ENCODE measurements at regions not wholly inside any gene's neighbourhood (a gene's known extent, or its start where the extent isn't known, plus 50 kb on each side); places are given as distances from the start of the nearest gene placed in this dataset.
A peak's percentile ranks its signal among the peaks of the same experiment; 100 is the strongest.
"Not testable (repeated sequence)": the region's sequence is repeated elsewhere in the genome, so short reads cannot be mapped to it uniquely, and the experiment has no call there.

DNA sequence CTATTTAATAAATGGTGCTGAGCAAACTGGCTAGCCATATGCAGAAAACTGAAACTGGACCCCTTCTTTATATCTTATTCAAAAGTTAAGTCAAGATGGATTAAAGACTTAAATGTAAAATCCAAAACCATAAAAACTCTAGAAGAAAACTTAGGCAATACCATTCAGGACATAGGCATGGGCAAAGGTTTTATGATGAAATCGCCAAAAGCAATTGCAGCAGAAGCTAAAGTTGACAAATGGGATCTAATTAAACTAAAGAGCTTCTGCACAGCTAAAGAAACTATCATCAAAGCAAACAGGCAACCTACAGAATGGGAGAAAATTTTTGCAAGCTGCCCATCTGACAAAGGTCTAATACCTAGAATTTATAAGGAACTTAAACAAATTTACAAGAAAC is 79.0 kb upstream of the SALL1 start:
- H3K4me2 ChIP-seq (ENCODE audit: low read depth, low read length); DNase-seq (ENCODE audit: low spot score); H4K20me1 ChIP-seq (ENCODE audit: insufficient read depth, low read length); H3K79me2 ChIP-seq (ENCODE audit: insufficient read depth, low read length); BruUV-seq (replicated peaks); CTCF ChIA-PET (ENCODE audit: low intra/inter-chr PET ratio, low total read pairs); H3K36me3 ChIP-seq (replicated peaks in 1 of 2; ENCODE audit: control insufficient read depth in 1 of 2, insufficient read depth in 2 of 2, low read length in 2 of 2); H3K4me1 ChIP-seq (ENCODE audit: insufficient read depth, low read length); H2AFZ ChIP-seq (ENCODE audit: low read length); ATAC-seq; intact Hi-C loops (cut with micrococcal nuclease; ENCODE audit: unreplicated experiment); in situ Hi-C loops (cut with HindIII; ENCODE audit: extremely low pct_ligation_motif_present, low pct_unique_long_range_greater_than_20kb); H3K9me3 ChIP-seq (ENCODE audit: low read length); POLR2A ChIA-PET; FAIRE-seq; H3K27me3 ChIP-seq (ENCODE audit: control insufficient read depth in 1 of 2, insufficient read depth in 2 of 2, low read length in 2 of 2); H3K4me3 ChIP-seq (replicated peaks in 1 of 3; ENCODE audit: insufficient read depth in 1 of 3, low read depth in 2 of 3, low read length in 3 of 3); H3K9ac ChIP-seq (ENCODE audit: insufficient read depth, low read depth, low read length); H3K27ac ChIP-seq (ENCODE audit: extremely low read length, insufficient read depth, low read length): not testable (repeated sequence)
- TF ChIP-seq CEBPB (IDR thresholded peaks at IDR 0.05; ENCODE audit: borderline replicate concordance, low read depth, low read length) (peak; percentile 31; the same call in 1 of the 2 replicates), CEBPG (CRISPR knock-in tag; IDR thresholded peaks at IDR 0.05) (peak; percentile 63)
- TF ChIP-seq, protein P1, sequence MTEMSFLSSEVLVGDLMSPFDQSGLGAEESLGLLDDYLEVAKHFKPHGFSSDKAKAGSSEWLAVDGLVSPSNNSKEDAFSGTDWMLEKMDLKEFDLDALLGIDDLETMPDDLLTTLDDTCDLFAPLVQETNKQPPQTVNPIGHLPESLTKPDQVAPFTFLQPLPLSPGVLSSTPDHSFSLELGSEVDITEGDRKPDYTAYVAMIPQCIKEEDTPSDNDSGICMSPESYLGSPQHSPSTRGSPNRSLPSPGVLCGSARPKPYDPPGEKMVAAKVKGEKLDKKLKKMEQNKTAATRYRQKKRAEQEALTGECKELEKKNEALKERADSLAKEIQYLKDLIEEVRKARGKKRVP (CRISPR knock-in tag; IDR thresholded peaks at IDR 0.05), result peak in 1 of 2 experiments; percentile 94; a peak in 2 of 4 replicates
- 2% methylated on average over 1 of the region's 1 CpG for WGBS (ENCODE audit: low lambda C conversion rate)

DNA sequence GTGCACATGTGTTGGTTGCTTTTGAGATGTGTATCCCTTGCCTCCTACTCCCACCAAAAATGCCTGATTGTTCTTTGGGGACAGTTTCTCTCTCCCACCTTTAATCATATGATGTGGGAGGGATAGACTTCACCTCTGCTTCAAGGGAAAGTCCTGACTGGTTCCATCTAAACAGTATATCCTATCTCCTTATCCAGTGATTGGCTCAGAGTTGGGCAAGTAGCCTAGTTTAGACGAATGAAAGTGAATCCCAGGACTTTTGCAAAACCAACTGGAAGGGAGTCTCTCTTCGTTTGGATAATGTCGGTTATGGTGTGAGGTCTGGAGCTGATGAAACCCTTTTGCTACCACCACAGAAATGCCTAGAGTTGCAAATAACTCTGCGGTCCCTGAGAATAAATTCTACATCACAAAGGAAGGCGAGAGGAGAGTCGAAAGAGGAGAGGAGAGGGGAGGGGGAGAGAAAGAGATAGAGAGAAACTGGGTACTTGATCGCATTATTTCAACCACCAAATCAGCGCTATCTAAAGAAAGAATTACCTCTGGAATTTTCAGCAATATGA is 77.1 kb upstream of the SALL1 start:
- Histone ChIP-seq H3K27me3 (ENCODE audit: control insufficient read depth in 1 of 2, insufficient read depth in 2 of 2, low read length in 2 of 2) (no peaks in the 10 kb centered on the region), H3K36me3 (replicated peaks in 1 of 2; ENCODE audit: control insufficient read depth in 1 of 2, insufficient read depth in 2 of 2, low read length in 2 of 2) (no peaks in the 10 kb centered on the region), H3K4me3 (replicated peaks in 1 of 3; ENCODE audit: insufficient read depth in 1 of 3, low read depth in 2 of 3, low read length in 3 of 3) (no peak overlapping the region), H4K20me1 (ENCODE audit: insufficient read depth, low read length) (no peaks in the 10 kb centered on the region), H2AFZ (ENCODE audit: low read length) (no peak overlapping the region), H3K9me3 (ENCODE audit: low read length) (no peaks in the 10 kb centered on the region), H3K27ac (ENCODE audit: extremely low read length, insufficient read depth, low read length) (no peak overlapping the region), H3K4me1 (ENCODE audit: insufficient read depth, low read length) (peaks cover 9% of the 10 kb centered on the region), H3K79me2 (ENCODE audit: insufficient read depth, low read length) (no peaks in the 10 kb centered on the region), H3K9ac (ENCODE audit: insufficient read depth, low read depth, low read length) (no peak overlapping the region), H3K4me2 (ENCODE audit: low read depth, low read length) (no peak overlapping the region)
- POLR2A ChIA-PET, result no interaction called here
- FAIRE-seq (no peak), ATAC-seq (no peak), DNase-seq (ENCODE audit: low spot score) (no peak)
- TF ChIP-seq NR3C1 (CRISPR knock-in tag; IDR thresholded peaks at IDR 0.05) (no peak), ZNF468 (CRISPR knock-in tag; IDR thresholded peaks at IDR 0.05) (no peak), HOXA5 (CRISPR knock-in tag; IDR thresholded peaks at IDR 0.05) (no peak), ZMYM2 (CRISPR knock-in tag; IDR thresholded peaks at IDR 0.05) (no peak), TBP (CRISPR knock-in tag; IDR thresholded peaks at IDR 0.05) (no peak), HES4 (CRISPR knock-in tag; IDR thresholded peaks at IDR 0.05; ENCODE audit: borderline replicate concordance) (no peak), ZNF282 (IDR thresholded peaks at IDR 0.05; ENCODE audit: partially characterized antibody) (no peak), GLI4 (CRISPR knock-in tag; IDR thresholded peaks at IDR 0.05; ENCODE audit: borderline replicate concordance) (no peak), PHF20 (CRISPR knock-in tag; IDR thresholded peaks at IDR 0.05) (no peak)
- TF ChIP-seq, protein P2, sequence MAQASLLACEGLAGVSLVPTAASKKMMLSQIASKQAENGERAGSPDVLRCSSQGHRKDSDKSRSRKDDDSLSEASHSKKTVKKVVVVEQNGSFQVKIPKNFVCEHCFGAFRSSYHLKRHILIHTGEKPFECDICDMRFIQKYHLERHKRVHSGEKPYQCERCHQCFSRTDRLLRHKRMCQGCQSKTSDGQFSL (CRISPR knock-in tag; IDR thresholded peaks at IDR 0.05), result no peak
- TF ChIP-seq, protein P3, sequence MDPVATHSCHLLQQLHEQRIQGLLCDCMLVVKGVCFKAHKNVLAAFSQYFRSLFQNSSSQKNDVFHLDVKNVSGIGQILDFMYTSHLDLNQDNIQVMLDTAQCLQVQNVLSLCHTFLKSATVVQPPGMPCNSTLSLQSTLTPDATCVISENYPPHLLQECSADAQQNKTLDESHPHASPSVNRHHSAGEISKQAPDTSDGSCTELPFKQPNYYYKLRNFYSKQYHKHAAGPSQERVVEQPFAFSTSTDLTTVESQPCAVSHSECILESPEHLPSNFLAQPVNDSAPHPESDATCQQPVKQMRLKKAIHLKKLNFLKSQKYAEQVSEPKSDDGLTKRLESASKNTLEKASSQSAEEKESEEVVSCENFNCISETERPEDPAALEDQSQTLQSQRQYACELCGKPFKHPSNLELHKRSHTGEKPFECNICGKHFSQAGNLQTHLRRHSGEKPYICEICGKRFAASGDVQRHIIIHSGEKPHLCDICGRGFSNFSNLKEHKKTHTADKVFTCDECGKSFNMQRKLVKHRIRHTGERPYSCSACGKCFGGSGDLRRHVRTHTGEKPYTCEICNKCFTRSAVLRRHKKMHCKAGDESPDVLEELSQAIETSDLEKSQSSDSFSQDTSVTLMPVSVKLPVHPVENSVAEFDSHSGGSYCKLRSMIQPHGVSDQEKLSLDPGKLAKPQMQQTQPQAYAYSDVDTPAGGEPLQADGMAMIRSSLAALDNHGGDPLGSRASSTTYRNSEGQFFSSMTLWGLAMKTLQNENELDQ (CRISPR knock-in tag; IDR thresholded peaks at IDR 0.05; ENCODE audit: borderline replicate concordance), result no peak
- CTCF ChIA-PET (ENCODE audit: low intra/inter-chr PET ratio, low total read pairs), result no interaction called here
- intact Hi-C loops (cut with micrococcal nuclease; ENCODE audit: unreplicated experiment) (no loop called here), in situ Hi-C loops (cut with HindIII; ENCODE audit: extremely low pct_ligation_motif_present, low pct_unique_long_range_greater_than_20kb) (no loop called here)
- WGBS (ENCODE audit: low lambda C conversion rate), result 66% methylated on average over 8 of the region's 8 CpGs
- no TSS peak for BruUV-seq (replicated peaks)
